GM18508 (cell line): ENCODE measurements at regions not wholly inside any gene's neighbourhood (a gene's known extent, or its start where the extent isn't known, plus 50 kb on each side); places are given as distances from the start of the nearest gene placed in this dataset.

Experiments
- ATAC-seq: cut with Tn5 transposase; IDR thresholded peaks from one replicate; pipeline ENCODE4 v1.9.1; 2021; ENCODE audit warnings: moderate number of reproducible peaks; ENCODE audit not compliant: insufficient read depth, unreplicated experiment

DNA sequence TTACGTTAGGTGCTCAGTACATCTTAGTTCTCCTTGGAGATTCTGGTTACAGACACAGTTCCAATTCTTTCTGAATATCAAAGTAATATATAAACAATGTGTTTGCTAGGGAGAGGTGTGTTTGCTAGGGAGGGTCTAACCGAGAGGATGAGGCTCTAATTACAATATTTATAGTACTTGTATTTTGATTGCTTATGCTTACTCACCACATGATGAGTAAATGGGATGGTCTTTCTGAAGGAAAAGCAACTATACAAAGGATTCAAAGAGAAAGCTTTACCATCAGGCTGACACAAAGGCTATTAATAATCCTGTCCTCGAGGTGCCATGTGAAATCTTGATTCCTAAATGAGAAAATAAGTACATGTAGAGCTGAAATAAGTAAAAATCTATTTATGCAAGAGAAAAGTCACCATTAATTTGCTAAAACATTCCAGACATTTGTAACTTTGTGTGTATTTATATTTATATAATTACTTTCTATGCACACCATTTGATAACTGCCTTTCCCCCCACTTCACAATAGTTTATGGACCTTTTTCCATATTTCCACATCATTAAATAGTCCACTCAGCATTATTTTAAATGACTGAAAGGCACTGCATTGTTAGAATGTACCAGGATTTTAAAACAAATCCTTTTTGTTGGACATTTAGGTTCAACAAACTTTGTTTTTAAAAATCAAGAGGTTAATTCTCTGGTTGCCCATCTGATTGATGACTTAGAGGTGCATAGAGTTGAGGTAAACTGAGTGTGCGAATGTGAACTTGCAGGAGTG lies 94.5 kb upstream of the FN1 start:
- no peak for ATAC-seq

DNA sequence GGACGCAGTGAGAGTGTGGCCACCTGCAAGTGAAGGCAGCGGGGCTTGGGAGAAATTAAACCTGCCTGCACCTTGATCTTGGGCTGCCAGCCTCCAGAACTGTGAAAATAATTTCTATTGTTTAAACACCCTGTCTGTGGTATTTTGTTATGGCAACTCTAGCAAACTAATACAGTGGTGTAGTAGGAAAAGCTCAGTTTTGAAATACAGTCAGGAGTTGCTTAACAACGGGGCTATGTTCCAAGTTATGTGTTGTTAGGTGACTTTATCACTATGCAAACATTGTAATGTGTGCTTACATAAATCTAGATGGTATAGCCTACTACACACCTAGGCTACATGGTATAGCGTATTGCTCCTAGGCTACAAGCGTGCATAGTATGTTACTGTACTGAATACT lies 93.4 kb upstream of the FN1 start:
- ATAC-seq = no peak

DNA sequence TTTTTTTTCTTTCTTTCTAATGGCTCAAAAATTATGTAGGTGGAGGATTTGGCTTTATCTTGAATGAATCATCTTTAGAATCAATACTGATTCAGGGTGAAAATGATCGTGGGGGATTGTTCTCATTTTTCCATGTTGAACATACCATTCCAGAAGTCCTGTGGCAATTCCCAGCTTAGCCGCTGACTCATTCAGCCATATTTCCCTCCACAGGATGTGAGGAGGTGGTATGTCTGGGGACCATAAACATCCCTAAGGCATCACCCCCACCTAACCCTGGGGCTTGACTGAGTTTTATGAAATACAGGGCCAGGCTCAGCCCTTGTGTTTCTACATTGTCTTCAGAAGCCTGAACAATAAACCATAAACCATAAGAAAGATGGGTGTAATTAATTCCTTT lies 92.7 kb upstream of the FN1 start:
- ATAC-seq = no peak

DNA sequence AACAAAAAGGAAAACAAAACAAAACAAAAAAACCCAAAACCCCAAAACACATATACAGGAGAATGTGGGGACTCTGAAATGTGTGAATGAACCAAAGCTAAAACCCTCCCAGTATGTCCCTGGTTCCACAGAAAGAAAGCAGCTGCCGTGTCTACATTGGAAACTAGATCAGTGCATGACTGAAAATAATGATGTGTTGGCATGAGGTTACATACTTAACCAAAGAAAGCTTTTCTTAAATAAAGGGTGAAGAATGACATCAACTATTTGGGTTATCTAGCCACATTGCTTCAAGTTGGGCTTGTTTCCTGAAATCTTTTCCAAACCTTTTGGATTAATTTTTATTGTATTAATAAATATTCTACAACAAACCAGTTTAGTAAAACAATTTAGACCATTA lies 91.9 kb upstream of the FN1 start:
- ATAC-seq = no peak

DNA sequence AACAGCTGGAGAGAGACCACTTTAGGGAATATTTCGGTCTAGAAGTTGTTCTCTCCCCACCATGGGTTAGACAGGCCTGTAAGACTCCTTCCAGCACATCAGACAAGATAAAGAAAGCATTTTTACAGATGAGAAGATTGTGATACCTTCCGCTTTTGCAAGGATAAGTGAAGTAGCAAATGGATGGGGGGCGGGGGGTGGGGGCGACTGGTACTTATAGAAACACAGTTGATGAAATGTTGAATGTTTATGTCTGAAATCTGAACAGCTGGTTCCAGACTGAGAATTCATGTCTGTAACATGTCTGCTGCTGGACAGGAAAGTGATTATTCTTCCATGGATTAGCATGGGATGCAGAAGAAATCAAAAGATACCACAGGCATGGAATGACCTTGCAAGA lies 90.5 kb upstream of the FN1 start:
- ATAC-seq = no peak

DNA sequence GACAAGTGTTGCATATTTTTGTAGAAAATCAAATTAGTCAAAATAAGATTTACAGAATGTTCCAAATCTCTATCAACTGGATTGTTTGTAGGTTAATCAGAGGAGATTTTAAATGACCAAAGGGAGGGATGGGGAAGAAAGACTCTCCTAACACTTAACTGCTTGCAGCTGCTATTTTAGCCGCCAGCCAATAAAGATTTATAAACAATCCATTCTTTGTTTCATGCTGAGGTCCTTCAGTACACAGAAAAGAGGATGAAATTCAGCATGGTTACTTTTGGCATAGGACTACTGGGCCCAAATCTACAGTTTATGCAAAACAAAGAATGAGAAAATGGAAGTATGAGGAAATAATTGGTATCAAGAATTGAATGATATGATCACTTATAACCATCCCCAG lies 86.4 kb upstream of the FN1 start:
- ATAC-seq = no peak

DNA sequence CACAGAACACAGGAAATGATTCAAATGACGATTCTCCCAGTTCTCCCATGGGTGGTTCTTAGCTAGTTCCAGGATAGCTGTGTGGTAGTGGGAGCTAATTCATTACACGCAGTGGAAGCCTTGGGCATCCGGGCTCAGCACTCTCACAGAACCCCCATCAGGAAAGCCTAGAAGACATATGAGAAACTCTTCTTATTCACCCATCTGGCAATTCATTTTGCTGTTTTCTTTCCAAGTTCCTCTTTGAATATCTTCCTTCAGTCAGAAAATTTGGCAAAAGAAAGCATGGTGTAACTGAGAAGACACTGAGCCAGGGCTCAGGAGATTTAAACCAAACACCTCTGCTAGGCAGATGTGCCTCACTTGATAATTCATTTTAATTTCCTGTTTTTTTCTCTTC lies 85.2 kb upstream of the FN1 start:
- ATAC-seq = no peak

DNA sequence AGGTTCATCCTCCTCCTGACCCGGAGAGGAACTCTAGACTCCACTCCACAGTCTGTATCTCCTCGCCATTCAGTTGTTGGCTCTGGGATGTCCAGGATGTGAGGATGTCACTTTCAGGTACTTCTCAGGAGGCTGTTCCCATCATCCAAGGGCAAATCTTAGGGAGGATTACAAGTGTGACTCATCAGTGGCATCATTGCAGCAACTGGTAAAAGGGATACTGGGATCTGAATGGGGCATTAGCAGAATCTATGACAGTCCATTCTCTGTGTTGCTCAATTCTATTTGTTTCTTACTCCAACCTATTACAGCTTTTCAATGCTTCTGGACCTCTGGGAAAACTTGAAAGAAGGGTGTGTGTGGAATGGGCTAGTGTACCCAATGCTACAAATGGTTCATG lies 81.5 kb upstream of the FN1 start:
- ATAC-seq = no peak

DNA sequence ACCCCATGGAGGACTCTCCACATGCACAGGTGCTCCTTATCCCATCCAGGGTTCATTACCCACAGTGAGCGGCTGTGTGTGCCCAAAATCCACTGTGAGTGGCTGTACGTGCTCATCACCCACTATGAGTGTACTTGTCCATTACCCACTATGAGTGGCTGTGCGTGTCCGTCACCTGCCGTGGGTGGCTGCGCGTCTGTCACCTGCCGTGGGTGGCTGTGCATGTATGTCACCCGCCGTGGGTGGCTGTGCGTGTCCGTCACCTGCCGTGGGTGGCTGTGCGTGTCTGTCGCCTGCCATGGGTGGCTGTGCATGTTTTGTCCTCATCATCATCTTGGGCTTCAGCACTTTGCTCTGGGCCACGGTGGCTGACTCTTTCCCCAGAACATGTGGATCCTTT lies 78.6 kb upstream of the FN1 start:
- no peak for ATAC-seq

DNA sequence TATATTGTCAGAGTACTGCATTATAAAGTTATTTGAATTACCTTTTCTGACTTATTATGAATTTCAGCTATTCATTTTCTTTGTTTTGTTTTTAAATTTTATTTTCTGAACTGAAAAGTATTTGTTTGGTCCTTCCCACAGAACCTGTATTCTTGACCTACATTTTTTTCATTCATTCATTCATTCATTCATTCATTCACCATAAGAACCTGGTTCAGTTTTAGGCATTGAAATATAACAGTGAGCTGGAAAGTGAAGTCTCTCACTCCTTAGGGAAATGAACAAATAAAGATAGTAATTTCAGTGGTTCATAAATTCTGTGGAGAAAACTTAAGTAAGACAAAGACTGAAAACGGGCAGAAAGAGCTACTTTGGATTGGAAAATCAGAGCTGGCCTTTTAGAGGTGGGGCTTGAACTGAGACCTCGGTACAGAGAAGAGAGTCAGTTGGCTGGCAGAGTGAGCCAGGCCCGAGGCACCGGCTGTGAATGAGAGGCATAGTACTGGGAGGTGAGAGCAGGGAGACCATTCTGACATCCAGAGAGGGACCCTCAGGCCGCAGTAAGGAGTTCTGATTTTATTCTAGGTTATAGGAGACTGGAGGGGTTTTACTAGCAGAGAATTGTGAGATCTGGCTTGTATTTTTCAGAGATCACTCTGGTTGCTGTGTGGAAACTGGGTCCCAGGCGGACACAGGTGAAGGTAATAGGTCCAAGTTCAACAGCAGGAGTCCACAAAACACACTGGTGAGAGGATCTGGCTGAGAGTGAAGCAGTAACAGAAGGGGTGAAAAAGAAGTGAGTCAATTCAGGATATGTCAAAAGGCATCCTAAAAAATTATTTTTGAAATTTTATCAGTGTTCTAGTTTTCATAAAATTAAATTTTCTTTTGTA lies 75.8 kb upstream of the FN1 start:
- ATAC-seq = no peak

DNA sequence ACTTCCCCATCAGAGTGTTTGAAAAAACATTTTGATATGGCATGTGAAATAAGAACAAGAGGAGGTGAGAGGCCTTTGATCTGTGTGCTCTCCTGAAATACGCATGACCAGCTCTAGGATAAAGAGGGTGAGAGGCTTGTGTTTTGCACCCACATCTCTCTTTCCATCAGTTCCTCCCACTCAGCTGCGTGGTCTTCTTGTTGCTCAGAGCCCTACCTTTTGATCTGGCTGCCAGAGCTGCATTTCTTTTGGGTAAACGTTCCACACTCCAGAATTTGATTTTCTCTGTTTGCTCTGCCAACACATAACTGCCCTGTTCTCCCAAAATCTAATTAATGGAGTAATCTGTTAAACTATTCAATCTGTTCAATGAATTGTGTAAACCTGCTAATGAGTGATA lies 72.0 kb upstream of the FN1 start:
- ATAC-seq = no peak

DNA sequence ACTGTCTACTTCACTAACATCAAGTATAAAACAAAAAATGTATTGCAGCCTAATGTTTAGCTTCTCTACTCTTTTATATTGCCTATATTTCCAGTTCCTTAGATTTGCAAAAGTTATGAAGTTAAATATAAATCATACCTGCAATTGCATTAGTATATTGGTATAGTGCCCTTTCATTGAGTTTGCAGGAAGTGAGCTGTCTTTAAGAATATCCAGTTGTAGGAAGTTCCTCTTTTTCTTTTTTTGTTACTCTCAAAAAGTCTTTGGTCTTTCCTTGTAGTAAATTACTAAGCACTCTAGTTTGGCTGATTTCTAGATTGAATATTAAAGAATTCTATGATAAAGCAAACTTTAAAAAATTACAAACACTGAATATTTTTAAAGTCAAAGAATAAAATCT lies 71.3 kb upstream of the FN1 start:
- ATAC-seq = no peak

DNA sequence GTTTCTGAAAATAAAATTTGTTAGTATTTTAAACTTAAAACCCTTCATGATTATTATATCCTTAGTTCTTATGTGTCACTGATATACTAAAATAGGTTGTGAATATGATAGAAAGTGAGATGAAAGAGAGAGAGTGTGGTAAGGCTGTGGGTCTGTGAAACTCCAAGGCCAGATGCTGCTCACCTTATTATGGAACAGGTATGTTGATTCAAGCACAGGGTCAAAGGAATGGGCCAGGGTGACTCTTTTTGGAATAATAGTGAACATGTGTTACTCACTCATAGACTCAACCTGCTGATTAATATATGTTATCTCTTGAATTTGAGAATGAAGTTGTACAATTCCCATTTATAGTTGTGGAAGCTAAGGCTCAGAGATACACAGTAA lies 70.7 kb upstream of the FN1 start:
- no peak for ATAC-seq

DNA sequence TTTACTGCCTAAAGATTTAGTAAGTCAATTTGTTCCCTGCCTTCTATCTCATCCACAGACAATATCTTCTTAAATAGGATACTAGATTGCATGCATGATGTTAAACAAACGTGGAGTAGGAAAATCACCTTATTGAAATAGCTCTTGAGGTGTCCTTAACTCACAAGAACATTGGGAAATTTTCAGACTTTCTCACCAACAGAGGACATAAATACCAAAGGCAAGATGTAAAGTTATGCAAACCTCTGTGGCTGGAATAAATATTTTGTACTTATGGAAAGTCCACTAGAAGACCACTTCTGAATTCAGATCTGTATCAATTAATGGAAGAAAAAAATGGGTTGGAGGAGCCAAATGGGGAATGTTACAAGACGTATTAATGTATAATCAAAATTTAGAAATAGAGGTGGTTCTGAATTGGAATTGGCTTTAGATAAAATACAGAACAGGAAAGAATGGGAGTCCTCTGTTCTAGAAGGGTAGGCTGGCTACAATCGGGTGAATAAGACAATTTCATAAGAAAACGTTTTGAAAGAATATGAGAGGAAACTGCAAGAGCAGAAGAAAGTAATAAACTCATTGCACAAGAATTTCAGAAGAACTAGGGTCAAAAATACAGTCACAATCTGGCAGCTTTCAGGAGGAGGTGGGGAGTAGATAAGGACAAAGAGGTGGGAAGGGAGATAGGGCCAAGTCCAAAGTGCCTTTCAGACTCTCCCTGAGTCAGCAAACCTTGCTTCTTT lies 69.3 kb upstream of the FN1 start:
- ATAC-seq = no peak

DNA sequence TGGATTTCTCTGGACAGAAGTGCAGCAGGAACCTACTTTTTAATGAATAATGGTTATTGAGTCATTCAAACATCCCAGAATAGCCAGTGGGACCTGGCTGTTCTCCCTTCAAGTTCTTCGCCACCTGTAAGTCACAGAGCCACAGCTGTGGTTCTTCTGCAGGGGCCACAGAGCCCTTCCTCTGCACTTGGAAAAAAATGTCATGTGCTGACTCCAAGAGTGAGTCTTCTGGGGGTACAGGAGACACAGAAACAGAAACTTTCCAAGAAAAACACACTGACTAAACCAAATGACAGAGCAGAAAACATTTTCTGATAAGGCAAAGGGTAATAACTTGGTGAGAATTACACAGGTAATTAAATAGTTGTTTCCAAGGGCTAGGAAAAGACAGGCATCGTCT lies 68.7 kb upstream of the FN1 start:
- ATAC-seq = no peak

DNA sequence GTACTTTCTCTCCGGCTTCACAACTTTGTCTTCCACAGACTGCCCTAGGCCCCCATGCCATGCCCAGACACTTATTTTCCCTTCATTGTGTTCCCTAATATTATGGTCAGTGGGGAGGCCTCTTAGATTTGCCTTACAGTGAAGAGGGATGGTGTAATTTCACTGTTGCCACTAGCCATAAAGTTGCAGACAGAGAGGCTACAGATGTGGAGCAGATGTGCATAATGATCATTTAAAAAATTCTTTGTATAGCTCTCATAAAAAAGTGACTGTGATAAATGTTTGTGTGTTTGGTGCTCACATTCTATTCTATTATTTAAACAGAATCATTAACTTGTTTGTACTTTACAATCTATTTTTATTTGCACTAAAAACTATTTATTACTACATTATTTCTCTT lies 67.5 kb upstream of the FN1 start:
- ATAC-seq = no peak

DNA sequence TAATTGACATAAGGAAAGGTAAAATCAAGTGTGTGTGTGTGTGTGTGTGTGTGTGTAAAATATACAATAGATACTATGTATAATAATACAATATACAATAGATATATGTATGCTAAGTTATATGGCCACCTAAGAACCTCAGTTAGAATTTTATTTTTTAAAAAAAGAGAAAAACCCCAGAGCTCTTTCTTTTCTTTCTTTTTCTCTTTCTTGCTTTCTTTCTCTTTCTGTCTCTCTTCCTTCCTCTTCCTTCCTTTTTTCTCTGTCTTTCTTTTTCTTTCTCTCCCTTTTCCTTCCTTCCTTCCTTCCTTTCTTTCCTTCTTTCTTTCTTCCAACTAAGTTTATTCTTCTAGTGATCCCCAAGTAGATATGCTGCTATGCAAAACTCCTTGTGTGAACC lies 64.6 kb upstream of the FN1 start:
- no peak for ATAC-seq

DNA sequence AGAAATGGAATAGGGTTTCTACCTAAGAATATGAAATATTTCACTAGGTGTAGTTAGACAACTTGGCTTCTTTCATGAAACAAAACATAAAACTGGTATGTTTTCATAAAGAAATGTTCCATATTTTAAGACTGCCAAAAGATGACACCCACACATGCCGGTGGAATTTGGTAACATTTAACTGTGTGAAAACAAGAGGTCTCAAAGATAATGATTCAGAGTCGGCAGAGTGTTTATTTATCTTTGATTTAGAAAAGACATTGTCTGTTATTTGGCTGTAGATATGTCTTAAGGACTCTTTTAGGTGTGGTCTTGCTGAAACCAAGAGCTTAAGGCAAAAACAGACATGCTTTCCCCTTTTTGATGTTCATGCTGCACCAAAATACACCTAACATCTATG lies 63.5 kb upstream of the FN1 start:
- ATAC-seq = no peak

DNA sequence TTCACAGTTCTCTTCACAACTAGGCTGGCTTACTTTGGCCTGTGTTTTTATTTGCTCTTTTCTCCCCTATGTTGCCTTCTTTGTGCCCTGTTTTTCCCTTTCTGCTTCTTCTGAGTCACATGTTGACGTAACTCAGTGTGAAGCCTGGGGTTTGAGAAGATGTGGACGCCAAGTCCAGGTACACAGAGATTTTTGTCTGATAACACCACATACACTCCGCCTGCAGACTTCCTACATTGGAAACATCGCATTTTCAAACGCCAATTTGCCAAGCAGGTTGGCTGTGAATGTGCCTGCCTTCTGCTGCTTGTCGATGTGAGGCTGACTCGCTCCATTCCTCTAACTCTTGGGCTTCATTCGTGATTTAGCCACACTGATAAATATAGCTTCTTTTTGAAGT lies 62.6 kb upstream of the FN1 start:
- ATAC-seq = no peak

DNA sequence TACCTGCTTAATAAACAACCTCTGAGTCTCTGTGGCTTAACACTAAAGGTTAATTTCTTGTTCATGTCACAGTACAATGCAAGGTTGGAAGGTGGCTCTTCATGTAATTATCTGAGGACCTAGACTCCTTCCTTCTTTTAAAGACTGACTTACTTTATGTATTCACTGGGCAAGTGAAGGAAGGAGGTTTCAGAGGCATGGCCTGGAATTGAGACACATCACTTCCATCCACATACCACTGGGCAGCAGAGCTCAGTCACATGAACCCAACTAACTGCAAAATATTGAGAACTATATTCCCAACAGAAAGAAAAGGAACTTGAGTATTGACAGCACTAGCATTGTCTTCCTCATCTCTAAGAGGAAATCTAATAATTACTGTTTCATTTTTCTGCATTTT lies 57.5 kb upstream of the FN1 start:
- no peak for ATAC-seq

DNA sequence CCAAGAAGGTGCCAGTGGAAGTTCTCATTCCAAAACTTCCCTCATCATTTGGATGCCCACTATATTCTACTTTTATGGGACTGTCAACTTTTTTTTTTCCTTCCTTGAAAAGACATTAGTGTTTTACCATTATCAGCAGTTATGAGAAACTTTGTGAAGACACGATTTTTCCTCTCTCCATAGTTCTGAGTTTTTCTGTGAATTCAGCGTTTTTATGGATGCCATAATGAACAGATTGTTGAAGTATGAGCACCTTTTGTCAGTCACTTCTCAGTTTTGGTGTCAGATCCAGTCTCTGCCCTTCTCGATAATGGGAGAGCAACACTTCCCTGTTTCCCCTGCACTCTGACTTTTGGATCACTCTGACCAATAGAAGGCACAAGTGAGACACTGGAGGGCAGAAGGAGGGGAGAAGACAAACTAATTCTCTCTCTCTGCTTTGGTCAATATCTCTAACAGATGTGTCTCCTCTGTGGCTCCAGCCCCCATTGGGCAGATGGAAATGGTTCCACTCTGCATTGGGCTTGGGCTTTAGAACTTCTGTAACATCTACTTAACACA lies 53.5 kb upstream of the FN1 start:
- ATAC-seq = no peak
